Fibroblast of skin of abdomen (primary cell): ENCODE measurements at regions not wholly inside any gene's neighbourhood (a gene's known extent, or its start where the extent isn't known, plus 50 kb on each side); places are given as distances from the start of the nearest gene placed in this dataset.
A peak's percentile ranks its signal among the peaks of the same experiment; 100 is the strongest.

Source experiments
- DNase-seq: peaks from one replicate; pipeline ENCODE4 v3.0.0-alpha.2; 2013

DNA sequence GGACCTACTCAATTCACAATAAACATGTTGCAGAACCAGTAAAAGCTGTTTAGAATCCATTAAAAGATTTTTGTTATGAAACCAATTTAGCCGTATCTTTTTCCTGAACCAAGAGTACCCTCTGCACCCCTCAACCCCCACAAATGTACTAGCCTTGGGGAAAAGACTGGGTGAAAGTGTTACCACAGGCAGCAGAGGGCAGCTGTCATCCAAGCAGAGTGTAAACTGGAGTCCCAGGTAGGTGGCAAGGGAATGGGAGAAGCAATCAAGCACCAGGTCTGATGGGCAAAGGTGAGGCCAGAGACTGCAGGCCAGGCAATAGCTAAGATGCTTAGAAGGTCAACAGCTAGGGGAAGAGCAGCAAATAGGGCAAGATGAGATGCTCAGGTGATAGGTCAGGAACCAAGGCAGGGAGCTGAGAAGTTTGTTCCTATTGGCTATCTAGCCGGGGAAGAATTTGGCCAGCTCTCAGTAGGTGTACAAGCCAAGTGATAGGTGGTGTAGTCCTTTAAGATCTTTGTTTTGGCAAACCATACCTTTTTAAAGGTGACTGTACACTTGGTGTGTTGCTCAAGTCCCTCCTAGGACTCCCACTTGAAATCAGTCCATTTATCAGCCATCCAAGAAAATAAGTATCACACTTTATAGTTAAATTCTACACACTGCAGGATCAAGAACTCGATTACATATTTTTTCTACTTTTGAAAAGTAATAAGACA lies 77.8 kb upstream of the CCDC112 start:
- no peak for DNase-seq

DNA sequence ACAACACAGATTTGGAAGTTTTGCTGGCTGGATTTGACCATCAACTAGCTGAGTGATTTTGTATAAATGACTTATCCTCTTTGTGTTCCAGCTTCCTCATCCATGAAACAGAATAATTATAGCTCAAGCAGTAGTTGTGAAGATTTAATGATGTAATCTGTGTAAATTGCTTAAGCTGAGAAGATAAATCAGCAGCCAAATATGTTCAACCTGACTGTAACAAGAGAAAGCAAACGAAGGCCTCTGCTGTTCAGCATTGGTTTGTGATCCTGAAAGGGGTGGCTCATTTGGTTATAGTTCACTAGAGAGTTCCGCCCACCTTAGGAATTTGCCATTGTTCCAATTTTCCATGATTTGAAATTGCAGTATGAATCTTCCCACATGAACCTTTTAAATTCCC lies 75.7 kb upstream of the CCDC112 start:
- peak; percentile 48 for DNase-seq

DNA sequence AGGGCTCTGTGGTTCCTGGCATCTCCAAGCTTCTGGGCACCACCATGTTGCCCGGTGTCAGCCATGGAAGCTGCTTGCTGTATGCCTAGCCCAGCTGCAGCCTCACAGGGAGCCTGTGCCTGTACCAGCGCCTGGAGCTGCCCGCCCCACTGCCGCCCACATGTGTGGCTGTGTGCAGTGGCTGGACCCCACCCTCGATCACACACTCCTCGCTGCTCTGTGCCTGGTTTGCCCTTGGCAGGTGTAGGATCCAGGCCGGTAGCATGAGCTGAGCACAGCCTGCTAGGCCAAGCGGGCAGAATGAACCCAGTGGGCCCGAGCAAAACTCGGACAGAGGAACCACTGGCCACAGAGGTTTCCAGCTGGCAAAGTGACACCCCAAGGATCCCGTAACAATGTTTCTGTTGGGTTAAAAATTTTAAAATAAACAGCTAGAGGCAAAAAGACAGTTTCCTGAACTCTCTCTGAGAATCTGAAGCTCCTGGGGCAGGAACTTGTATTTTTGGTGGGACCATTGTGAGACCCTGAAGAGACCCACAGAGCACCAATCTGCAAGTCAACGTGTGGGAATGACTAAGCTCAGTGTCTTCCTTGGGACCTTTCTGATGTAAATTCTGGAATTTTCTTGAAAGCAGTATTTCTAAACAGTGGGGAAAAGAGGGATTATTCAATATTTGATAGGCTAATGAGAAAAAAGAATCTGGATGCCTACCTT lies 73.1 kb upstream of the CCDC112 start:
- no peak for DNase-seq

DNA sequence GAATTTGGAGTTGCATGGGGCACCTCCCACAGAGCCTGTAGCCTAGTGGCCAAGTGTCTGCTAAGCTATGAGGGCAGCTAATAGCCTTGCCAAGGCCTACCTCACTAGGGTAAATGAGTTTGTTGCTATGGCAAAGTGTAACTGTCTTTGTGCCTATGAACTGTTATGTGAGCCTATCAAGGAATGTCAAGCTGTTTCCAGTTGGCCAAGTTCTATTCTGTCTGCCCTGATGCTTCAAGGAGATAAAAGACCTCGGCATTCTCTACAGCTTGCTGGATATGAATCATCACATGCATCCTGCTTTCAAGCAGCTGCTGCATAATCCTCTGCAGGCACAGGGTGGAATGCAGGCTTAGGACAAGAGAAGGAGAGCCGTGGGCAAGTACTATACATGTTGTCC lies 69.8 kb upstream of the CCDC112 start:
- DNase-seq, result peak; percentile 95

DNA sequence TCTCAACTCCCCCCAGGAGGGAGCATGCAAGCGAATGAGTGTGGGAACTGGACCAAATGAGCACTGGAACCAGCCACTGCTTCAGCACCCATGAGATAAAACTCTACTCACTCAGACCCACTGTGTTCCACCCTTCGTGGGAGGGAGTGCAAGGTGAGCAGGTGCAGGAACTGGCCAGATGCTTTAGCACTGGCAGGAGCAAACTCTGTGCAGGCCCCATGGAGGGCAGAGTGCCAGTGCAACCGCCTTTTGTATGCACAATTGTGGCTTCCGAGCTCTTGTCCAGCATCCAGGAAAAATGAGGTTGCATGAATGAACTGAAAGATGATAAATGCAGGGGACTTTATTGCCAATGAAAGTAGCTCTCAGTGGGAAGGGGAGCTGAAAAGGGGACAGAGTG lies 67.4 kb upstream of the CCDC112 start:
- no peak for DNase-seq

DNA sequence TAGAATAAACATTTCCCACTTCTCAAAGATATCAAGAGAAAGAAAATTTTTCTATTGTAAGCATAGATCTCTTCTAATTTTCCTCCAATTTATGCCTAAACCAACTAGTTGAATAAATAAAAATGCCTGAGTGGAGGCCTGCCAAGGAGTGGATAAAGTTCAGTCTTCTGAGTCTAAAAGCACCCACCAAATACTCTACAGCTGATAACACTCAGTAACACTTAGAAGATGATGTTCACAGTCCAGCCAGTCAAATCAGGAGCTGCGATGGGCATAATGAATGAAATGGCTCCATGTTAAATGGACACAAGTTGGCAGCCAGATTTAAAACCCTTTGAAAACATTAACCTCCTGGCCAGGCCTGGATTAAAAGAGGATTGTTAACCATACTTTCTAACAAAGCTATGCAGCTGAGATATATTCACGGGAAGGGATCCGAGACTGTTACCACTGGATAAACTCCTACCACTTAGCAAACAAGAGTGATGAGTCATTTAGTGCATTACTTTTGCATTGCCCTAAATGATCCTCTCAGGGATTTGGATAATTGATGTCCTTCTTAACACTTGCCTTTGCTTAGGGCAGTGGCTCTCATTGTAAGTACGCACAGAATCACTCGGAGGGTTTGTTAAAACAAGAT lies 63.7 kb upstream of the CCDC112 start:
- DNase-seq, result no peak

DNA sequence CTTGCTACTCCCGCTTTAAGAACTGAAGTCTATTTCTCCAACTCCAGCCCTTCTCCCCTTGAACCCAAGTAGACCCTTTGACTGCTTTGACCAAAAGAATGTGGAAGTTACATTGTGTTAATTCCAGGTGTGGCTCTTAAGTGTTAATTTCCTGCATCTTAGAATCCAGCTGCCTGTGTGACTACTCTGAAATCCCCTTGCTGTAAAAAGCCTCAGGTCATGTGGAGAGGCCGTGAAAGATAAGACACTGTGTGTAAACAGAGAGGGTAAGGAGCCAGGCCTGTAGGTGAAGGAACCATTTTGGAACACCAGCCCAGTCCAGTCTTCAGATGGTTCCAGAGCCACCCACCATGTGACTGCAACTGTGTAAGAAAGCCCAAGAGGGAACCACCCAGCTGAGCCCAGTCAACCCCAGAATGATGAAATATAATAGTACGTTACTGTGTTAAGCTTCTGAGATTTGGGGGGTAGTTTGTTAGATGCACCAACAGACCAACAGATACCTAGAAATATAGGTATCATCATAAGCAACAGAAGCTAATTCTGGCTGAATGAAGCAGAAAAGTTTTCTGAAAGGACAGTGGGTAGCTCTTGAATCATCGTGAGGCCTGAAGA lies 59.4 kb upstream of the CCDC112 start:
- DNase-seq, result no peak

DNA sequence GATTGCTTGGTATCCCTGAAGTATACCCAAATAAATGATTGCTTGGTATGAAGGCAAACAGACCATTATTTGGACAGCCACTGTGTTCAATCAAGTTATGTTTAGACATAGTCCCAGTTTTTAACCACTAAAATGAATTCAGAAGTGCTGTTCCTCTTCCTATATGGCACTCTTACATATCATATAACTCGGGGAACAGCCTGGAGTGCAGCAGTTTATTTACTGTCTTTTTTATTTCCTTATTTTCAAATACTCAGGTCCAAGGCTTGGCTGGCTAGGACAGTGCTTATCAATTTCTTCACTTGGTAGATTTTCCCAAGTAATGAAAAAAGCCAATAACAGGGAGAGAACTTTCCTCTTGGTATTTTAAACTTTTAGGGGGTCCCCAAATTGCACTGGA lies 58.6 kb upstream of the CCDC112 start:
- no peak for DNase-seq

DNA sequence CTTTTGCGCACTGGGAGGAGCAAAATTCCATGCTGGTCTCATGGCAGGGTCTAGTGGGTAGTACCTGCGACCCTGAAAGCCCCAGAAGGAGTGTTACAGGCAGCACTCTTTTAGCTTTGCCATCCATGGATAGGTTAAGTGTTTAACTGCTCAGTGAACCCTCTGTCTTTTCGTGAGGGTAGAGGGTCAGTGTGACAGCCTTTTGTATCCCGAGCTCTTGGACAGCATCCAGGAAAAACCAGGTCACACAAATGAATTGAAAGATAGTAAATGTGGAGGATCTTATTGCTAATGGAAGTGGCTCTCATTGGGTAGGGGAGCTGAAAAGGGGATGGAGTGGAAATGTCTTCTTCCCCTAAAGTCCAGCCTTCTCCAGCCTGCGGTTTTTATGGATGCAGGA lies 57.8 kb upstream of the CCDC112 start:
- DNase-seq, result no peak

DNA sequence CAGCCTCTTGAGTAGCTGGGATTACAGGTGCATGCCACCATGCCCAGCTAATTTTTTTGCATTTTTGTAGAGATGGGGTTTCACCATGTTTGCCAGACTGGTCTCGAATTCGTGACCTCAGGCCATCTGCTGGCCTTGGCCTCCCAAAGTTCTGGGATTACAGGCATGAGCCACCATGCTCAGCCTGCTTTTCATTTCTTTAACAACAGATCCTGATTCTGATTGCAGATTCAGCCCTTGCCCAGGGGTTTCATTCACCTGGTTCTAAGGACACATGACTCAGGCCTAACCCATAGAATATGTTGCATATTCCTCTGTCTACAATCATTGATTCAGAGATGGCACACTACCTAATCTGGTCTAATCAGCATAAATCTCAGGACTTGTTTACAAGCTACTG lies 56.1 kb upstream of the CCDC112 start:
- DNase-seq, result no peak

DNA sequence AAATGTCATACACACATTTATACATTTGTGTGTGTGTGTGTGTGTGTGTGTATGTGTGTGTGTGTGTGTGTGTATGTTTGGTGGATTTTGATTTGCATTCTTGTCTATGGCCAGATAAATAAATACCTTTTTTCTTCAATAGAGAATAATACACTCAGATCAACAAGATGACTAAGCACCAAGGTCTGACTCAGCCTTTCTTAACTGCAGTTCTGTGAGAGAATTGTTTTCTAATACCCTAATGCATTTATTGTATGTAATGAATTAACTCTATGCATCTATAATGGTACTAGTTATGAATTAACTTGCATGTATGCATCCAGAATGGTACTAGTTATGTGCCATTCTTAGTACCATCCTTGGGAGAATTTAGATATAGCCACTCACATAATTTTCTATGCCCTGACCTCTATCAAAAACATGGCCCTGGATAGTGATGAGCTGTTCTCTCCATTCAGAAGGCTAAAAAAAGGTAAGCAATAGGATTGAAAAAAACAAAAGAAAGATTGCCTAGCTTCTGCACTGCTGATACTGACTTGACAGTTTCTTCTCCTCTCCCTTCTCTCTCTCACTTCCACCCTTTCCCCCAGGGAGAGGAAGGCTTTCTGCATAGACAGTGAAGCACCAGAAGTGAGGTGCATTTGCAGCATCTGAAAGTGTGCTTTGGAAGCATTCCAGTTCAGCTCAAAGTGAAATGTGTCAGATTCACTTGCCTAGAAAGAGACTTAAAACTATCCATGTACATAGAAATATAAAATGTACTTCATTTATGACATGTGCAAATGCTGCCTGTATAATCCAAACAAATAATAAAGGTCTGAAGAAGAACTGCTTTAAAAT lies 55.1 kb upstream of the CCDC112 start:
- peak; percentile 33 for DNase-seq

DNA sequence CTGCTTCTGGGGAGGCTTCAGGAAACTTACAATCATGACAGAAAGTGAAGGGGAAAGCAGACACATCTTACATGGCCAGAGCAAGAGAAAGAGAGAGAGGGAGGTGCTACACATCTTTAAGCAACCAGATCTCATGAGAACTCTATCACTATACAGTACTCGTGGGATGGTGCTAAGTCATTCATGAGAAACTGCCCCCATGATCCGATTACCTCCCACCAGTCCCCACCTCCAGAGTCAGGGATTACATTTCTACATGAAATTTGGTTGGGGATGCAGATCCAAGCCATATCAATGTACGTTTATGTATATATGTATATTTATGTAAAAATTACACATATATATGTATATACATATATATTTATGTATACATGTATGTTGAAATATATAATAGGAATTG lies 54.4 kb upstream of the CCDC112 start:
- no peak for DNase-seq

DNA sequence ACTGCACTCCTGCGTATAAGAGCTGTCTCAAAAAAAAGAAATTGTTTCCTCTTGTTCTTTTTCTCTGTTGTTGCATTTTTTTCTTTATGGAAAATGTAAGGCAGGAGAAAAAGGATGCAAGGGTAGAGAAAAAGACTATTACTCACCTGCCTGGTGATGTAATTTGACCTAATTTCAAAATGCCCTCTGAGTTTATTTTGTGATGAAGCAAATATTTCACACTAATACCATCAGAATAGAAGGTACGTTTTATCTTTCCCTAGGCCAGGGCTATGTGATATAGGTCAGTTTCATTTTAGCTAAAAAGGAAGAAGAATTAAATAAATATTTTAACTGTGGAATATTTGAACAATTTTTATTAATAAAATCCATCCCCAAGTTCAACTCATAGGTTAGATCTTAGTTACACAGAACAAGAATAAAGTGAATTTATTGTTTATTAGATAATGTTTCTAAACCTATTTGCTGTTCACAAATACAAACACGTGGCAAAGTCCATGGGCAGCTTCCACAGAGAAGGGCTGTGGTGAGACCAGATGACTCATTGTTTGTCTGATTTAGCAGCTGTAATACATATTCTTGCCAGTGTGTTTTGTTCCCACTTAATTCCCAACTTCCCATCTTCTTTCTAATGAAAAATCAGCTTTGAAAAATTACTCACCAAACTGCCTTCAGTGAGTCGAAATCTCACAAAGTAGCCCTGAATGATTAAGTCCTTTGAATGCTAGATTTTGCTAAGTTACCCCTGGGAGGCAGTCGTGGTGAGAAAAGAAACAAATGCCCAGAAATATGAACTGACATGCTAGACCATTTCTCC lies 52.8 kb upstream of the CCDC112 start:
- DNase-seq, result peak; percentile 83

DNA sequence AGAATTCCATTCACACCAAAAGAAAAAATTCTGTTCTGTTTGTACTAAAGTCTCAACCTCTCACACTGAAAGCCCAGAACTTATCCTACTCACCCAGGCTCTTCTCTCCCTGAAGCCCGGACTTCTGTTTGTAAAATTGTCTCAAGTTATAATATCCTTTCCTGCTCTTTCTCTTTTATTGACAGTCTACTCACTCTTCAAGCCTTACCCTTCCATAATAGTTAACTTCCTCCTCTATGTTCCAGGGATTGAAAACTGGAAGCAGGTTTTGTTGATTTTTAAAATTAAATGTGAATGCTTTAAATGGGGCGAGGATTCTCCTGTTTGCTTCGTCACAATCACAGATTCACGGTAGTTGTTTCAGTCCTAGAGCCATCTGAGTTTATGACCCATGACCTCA lies 51.7 kb upstream of the CCDC112 start:
- no peak for DNase-seq
